ENCODE measurements at regions not wholly inside any gene's neighbourhood (a gene's known extent, or its start where the extent isn't known, plus 50 kb on each side); places are given as distances from the start of the nearest gene placed in this dataset.

GRCh38 chr4:180134091-180134866, 2108.9 kb upstream of the TENM3 start (continued):
- TF ChIP-seq ZBTB33 (IDR thresholded peaks at IDR 0.05), result no peak
- no peak for TF ChIP-seq KDM1A (IDR thresholded peaks at IDR 0.05; ENCODE audit: borderline replicate concordance)
- no peak for TF ChIP-seq SREBF2 (IDR thresholded peaks at IDR 0.05; ENCODE audit: low read length)
- TF ChIP-seq NKRF (conservative IDR thresholded peaks at IDR 0.05), result no peak
- no peak for TF ChIP-seq NFYB (IDR thresholded peaks at IDR 0.05; ENCODE audit: insufficient read depth, low read depth, low read length)
- no peak for TF ChIP-seq BMI1 (IDR thresholded peaks at IDR 0.05; ENCODE audit: borderline replicate concordance)
- TF ChIP-seq BCL3 (IDR thresholded peaks at IDR 0.05; ENCODE audit: borderline replicate concordance, insufficient read depth, low read depth, low read length, poor library complexity, severe bottlenecking), result no peak

All from GM12878 (cell line).